H9 (cell line): ENCODE measurements at regions not wholly inside any gene's neighbourhood (a gene's known extent, or its start where the extent isn't known, plus 50 kb on each side); places are given as distances from the start of the nearest gene placed in this dataset.

Experiments used
- DNase-seq: peaks from one replicate; pipeline ENCODE4 v3.0.0-alpha.2; 2017
- H2AFZ ChIP-seq: one replicate; pipeline ENCODE4 v1.6.1; 2013; ENCODE audit warnings: mild to moderate bottlenecking, low read length, control low read depth, moderate library complexity
- H2AK5ac ChIP-seq: 2 replicates; pipeline ENCODE4 v1.6.1; 2013; ENCODE audit warnings: low read length, control low read depth, mixed read lengths; ENCODE audit not compliant: insufficient read length
- H2BK120ac ChIP-seq: one replicate; pipeline ENCODE4 v1.6.1; 2013; ENCODE audit warnings: low read depth, mild to moderate bottlenecking, low read length, control low read depth, inconsistent platforms; ENCODE audit not compliant: poor library complexity, severe bottlenecking
- H2BK12ac ChIP-seq: 2 replicates; pipeline ENCODE4 v1.6.1; 2013; ENCODE audit warnings: low read length, control low read depth, mixed read lengths, low read depth; ENCODE audit not compliant: insufficient read length
- H2BK15ac ChIP-seq: 2 replicates; pipeline ENCODE4 v1.6.1; 2013; ENCODE audit warnings: low read depth, low read length, control low read depth
- H2BK20ac ChIP-seq: one replicate; pipeline ENCODE4 v1.6.1; 2013; ENCODE audit warnings: low read depth, mild to moderate bottlenecking, low read length, control low read depth, inconsistent platforms; ENCODE audit not compliant: poor library complexity, severe bottlenecking
- H2BK5ac ChIP-seq: 2 replicates; pipeline ENCODE4 v1.6.1; 2013; ENCODE audit warnings: low read length, control low read depth, mixed read lengths; ENCODE audit not compliant: insufficient read length
- H3K14ac ChIP-seq: 2 replicates; pipeline ENCODE4 v1.6.1; 2013; ENCODE audit warnings: low read length, control low read depth; ENCODE audit not compliant: insufficient read depth
- H3K18ac ChIP-seq: 2 replicates; pipeline ENCODE4 v1.6.1; 2013; ENCODE audit warnings: low read depth, mild to moderate bottlenecking, mixed read lengths, low read length, control low read depth; ENCODE audit not compliant: insufficient read length
- H3K23ac ChIP-seq: 2 replicates; pipeline ENCODE4 v1.6.1; 2013; ENCODE audit warnings: low read length, control low read depth, mixed read lengths, low read depth; ENCODE audit not compliant: insufficient read length
- H3K23me2 ChIP-seq: 2 replicates; pipeline ENCODE4 v1.6.1; 2013; ENCODE audit warnings: low read depth, mild to moderate bottlenecking, mixed read lengths, low read length, control low read depth; ENCODE audit not compliant: insufficient read length, poor library complexity, severe bottlenecking
- H3K27ac ChIP-seq: 2 replicates; pipeline ENCODE4 v1.5.1; 2013; ENCODE audit warnings: low read length, control low read depth, mixed read lengths, low read depth; ENCODE audit not compliant: insufficient read length
- H3K27me3 ChIP-seq: 2 replicates; pipeline ENCODE4 v1.6.1; 2013; ENCODE audit warnings: low read length, control low read depth, inconsistent platforms; ENCODE audit not compliant: insufficient read depth
- H3K4ac ChIP-seq: 2 replicates; pipeline ENCODE4 v1.6.1; 2013; ENCODE audit warnings: low read depth, mild to moderate bottlenecking, control low read depth, inconsistent platforms, low read length, moderate library complexity
- H3K4me1 ChIP-seq: 2 replicates; pipeline ENCODE4 v1.6.1; 2013; ENCODE audit warnings: low read length, control low read depth, inconsistent platforms; ENCODE audit not compliant: insufficient read depth
- H3K4me2 ChIP-seq: 2 replicates; pipeline ENCODE4 v1.6.1; 2013; ENCODE audit warnings: low read length, control low read depth, mixed read lengths; ENCODE audit not compliant: insufficient read length, insufficient read depth
- H3K56ac ChIP-seq: 2 replicates; pipeline ENCODE4 v1.6.1; 2013; ENCODE audit warnings: low read depth, mild to moderate bottlenecking, mixed read lengths, low read length, control low read depth; ENCODE audit not compliant: insufficient read length
- H3K79me1 ChIP-seq: 2 replicates; pipeline ENCODE4 v1.6.1; 2013; ENCODE audit warnings: low read depth, mild to moderate bottlenecking, moderate library complexity, low read length, control low read depth, inconsistent platforms; ENCODE audit not compliant: insufficient read depth, poor library complexity, severe bottlenecking
- H3K79me2 ChIP-seq: 2 replicates; pipeline ENCODE4 v1.6.1; 2013; ENCODE audit warnings: low read length, control low read depth, inconsistent platforms; ENCODE audit not compliant: insufficient read depth
- H3K9ac ChIP-seq: 2 replicates; pipeline ENCODE4 v1.6.1; 2013; ENCODE audit warnings: low read length, control low read depth, mixed read lengths; ENCODE audit not compliant: insufficient read length; ENCODE audit errors: extremely low read depth
- H3K9me3 ChIP-seq: one replicate; pipeline ENCODE4 v1.6.1; 2013; ENCODE audit warnings: low read depth, low read length, inconsistent platforms; ENCODE audit not compliant: control insufficient read depth
- H3T11ph ChIP-seq: one replicate; pipeline ENCODE4 v1.6.1; 2013; ENCODE audit warnings: mild to moderate bottlenecking, low read length, control low read depth, inconsistent platforms
- H4K20me1 ChIP-seq: one replicate; pipeline ENCODE4 v1.6.1; 2013; ENCODE audit not compliant: control insufficient read depth, insufficient read length, insufficient read depth
- H4K5ac ChIP-seq: 2 replicates; pipeline ENCODE4 v1.6.1; 2013; ENCODE audit warnings: low read depth, mild to moderate bottlenecking, mixed read lengths, low read length, control low read depth; ENCODE audit not compliant: insufficient read length
- H4K8ac ChIP-seq: replicated peaks from 2 replicates; pipeline ENCODE4 v1.6.1; 2013; ENCODE audit warnings: low read length, control low read depth, mixed read lengths, low read depth; ENCODE audit not compliant: insufficient read length
- H4K91ac ChIP-seq: 2 replicates; pipeline ENCODE4 v1.6.1; 2013; ENCODE audit warnings: low read depth, mild to moderate bottlenecking, moderate library complexity, mixed read lengths, low read length, control low read depth; ENCODE audit not compliant: insufficient read length
- H3K27ac Mint-ChIP-seq, 3 experiments: 2 replicates in 2 of 3; 3 replicates in 1 of 3; pipeline ENCODE4 v1.8.0; 2020 to 2021; ENCODE audit warnings: mixed read lengths in 3 of 3, mild to moderate bottlenecking in 1 of 3, moderate library complexity in 1 of 3
- H3K27me3 Mint-ChIP-seq: 2 replicates; pipeline ENCODE4 v1.8.0; 2021; ENCODE audit warnings: low read depth, mild to moderate bottlenecking, moderate library complexity, mixed read lengths
- H3K36me3 Mint-ChIP-seq, 3 experiments: 2 replicates in 2 of 3; 3 replicates in 1 of 3; pipeline ENCODE4 v1.8.0; 2020 to 2021; ENCODE audit warnings: low read depth in 3 of 3, mixed read lengths in 3 of 3; ENCODE audit not compliant: insufficient read depth in 1 of 3
- H3K4me1 Mint-ChIP-seq, 2 experiments: 2 replicates each; pipeline ENCODE4 v1.8.0; 2020; ENCODE audit warnings: mixed read lengths in 2 of 2
- H3K4me3 Mint-ChIP-seq, 2 experiments: 2 replicates in 1 of 2; 3 replicates in 1 of 2; pipeline ENCODE4 v1.8.0; 2020 to 2021; ENCODE audit warnings: mild to moderate bottlenecking in 2 of 2, mixed read lengths in 2 of 2, moderate library complexity in 1 of 2
- H3K9me3 Mint-ChIP-seq, 2 experiments: 2 replicates in 1 of 2; 3 replicates in 1 of 2; pipeline ENCODE4 v1.8.0; 2020; ENCODE audit warnings: mild to moderate bottlenecking in 2 of 2, mixed read lengths in 2 of 2, moderate library complexity in 1 of 2
- CTCF ChIP-seq: fragments of 200-600 bp; sonication (generic); conservative IDR thresholded peaks from 3 replicates; pipeline ENCODE4 v1.8.0; 2021; ENCODE audit warnings: antibody characterized with exemption, mild to moderate bottlenecking

- H4K5ac ChIP-seq = no peak overlapping the region
- H3K4ac ChIP-seq = no peak overlapping the region
- TF ChIP-seq CTCF = no peak
- no peak overlapping the region for H3K56ac ChIP-seq
- peaks cover 5 to 10% of the 10 kb centered on the region in 2 experiments for H3K4me1 Mint-ChIP-seq
- no peak overlapping the region for H3K4me2 ChIP-seq
- peaks cover 45% of the 10 kb centered on the region for H3K27me3 Mint-ChIP-seq
- no peak overlapping the region for H3T11ph ChIP-seq
- peaks cover 25 to 32% of the 10 kb centered on the region in 2 experiments for H3K9me3 Mint-ChIP-seq
- H3K27ac Mint-ChIP-seq = no peak overlapping the region
- no peak overlapping the region for H2BK15ac ChIP-seq
- H3K79me1 ChIP-seq = no peaks in the 10 kb centered on the region
- H4K20me1 ChIP-seq = no peaks in the 10 kb centered on the region
- H2BK120ac ChIP-seq = no peak overlapping the region
- no peaks in the 10 kb centered on the region for H3K27me3 ChIP-seq
- no peak overlapping the region for H3K4me3 Mint-ChIP-seq
- H3K23me2 ChIP-seq = no peaks in the 10 kb centered on the region
- H2BK5ac ChIP-seq = no peak overlapping the region
- H4K8ac ChIP-seq = no peak overlapping the region
- no peak overlapping the region for H3K14ac ChIP-seq
- H2BK20ac ChIP-seq = no peak overlapping the region
- H3K36me3 Mint-ChIP-seq = peaks cover 6 to 18% (median 12%) of the 10 kb centered on the region in 3 experiments; a peak in 6 of 7 replicates
- no peak overlapping the region for H4K91ac ChIP-seq
- no peaks in the 10 kb centered on the region for H3K9me3 ChIP-seq
- no peak overlapping the region for H2BK12ac ChIP-seq
- no peak overlapping the region for H3K23ac ChIP-seq
- no peaks in the 10 kb centered on the region for H3K4me1 ChIP-seq
- no peak overlapping the region for H2AFZ ChIP-seq
- H3K27ac ChIP-seq = no peak overlapping the region
- DNase-seq = no peak
- no peak overlapping the region for H3K18ac ChIP-seq
- no peak overlapping the region for H2AK5ac ChIP-seq
- no peaks in the 10 kb centered on the region for H3K79me2 ChIP-seq
- H3K9ac ChIP-seq = no peak overlapping the region
These were observed 57.6 kb upstream of the SH3PXD2B start for GRCh38 chr5:172511952-172512351.
